Fibroblast of lung (primary cell): ENCODE measurements at regions not wholly inside any gene's neighbourhood (a gene's known extent, or its start where the extent isn't known, plus 50 kb on each side); places are given as distances from the start of the nearest gene placed in this dataset.
"Not testable (repeated sequence)": the region's sequence is repeated elsewhere in the genome, so short reads cannot be mapped to it uniquely, and the experiment has no call there.

Experiments used
- DNase-seq, 2 donors: peaks; one replicate each; pipeline versions ENCODE4 v3.0.0 to v3.0.0-alpha.2; 2010; ENCODE audit warnings: low read depth in 2 of 2
- H2AFZ ChIP-seq: 2 replicates; pipeline ENCODE4 v1.5.1; 2012; ENCODE audit warnings: low read length, control low read depth, inconsistent platforms
- H3K27ac ChIP-seq: 2 replicates; pipeline ENCODE4 v1.5.1; 2011; ENCODE audit warnings: low read length, control low read depth; ENCODE audit not compliant: insufficient read depth
- H3K27me3 ChIP-seq: 2 replicates; pipeline ENCODE4 v1.5.1; 2011; ENCODE audit warnings: mild to moderate bottlenecking, low read length; ENCODE audit not compliant: control insufficient read depth, insufficient read depth
- H3K36me3 ChIP-seq: 2 replicates; pipeline ENCODE4 v1.5.1; 2011; ENCODE audit warnings: low read length; ENCODE audit not compliant: control insufficient read depth, insufficient read depth
- H3K4me1 ChIP-seq: 2 replicates; pipeline ENCODE4 v1.5.1; 2011; ENCODE audit warnings: low read length; ENCODE audit not compliant: control insufficient read depth, insufficient read depth; ENCODE audit errors: extremely low read depth
- H3K4me2 ChIP-seq: 2 replicates; pipeline ENCODE4 v1.5.1; 2011; ENCODE audit warnings: low read length, control low read depth; ENCODE audit not compliant: insufficient read depth; ENCODE audit errors: extremely low read depth
- H3K4me3 ChIP-seq, 4 experiments: fragments of 200-600 bp in 1 of 4; sonication (generic) in 1 of 4; replicated peaks in 1 of 4; 2 replicates each; pipeline ENCODE4 v1.5.1; 2011 to 2016; ENCODE audit warnings: low read length in 4 of 4, low read depth in 3 of 4, mild to moderate bottlenecking in 3 of 4, control low read depth in 2 of 4, inconsistent platforms in 1 of 4, mixed read lengths in 1 of 4; ENCODE audit not compliant: insufficient read depth in 1 of 4; ENCODE audit errors: control extremely low read depth in 1 of 4
- H3K79me2 ChIP-seq: 2 replicates; pipeline ENCODE4 v1.5.1; 2012; ENCODE audit warnings: mild to moderate bottlenecking, low read length, inconsistent platforms; ENCODE audit not compliant: control insufficient read depth, insufficient read depth
- H3K9ac ChIP-seq: 2 replicates; pipeline ENCODE4 v1.5.1; 2011; ENCODE audit warnings: mild to moderate bottlenecking, low read length, control low read depth; ENCODE audit not compliant: insufficient read depth
- H3K9me3 ChIP-seq: 2 replicates; pipeline ENCODE4 v1.5.1; 2012; ENCODE audit warnings: low read depth, low read length; ENCODE audit not compliant: control insufficient read depth, insufficient read depth
- H4K20me1 ChIP-seq: 2 replicates; pipeline ENCODE4 v1.5.1; 2011; ENCODE audit warnings: low read length; ENCODE audit not compliant: control insufficient read depth, insufficient read depth; ENCODE audit errors: extremely low read depth
- EZH2 ChIP-seq: IDR thresholded peaks from 2 replicates; pipeline ENCODE4 v1.5.1; 2012; ENCODE audit warnings: low read length, control low read depth, mild to moderate bottlenecking; ENCODE audit errors: missing control alignments
- TF ChIP-seq, protein P1 (sequence below), 2 donors: IDR thresholded peaks in 1 of 2; conservative IDR thresholded peaks in 1 of 2; 1 replicate in 1 of 2; 2 replicates in 1 of 2; pipeline ENCODE4 v1.5.1; 2011 to 2012; ENCODE audit warnings: low read length in 2 of 2, control low read depth in 1 of 2, inconsistent platforms in 1 of 2, low read depth in 1 of 2, mild to moderate bottlenecking in 1 of 2

DNA sequence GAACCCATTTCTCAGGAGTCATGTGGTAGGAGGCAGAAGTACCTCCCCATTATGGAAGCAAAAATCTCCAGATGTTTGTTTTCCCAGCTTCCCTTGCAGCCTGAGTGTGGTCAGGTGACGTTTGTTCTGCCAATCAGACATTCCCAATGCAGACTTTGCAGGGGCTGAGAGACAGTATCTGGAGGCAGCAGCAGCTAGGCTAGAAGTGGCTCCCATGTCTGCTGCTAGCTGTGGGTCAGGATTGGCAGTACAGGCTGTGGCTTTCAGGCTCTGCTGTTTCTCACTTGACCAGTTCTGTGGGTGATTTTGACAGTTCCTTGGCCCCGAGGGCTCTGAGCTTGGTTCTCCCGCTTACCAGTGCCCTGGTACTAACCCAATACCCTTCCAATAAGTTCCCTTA is 58.6 kb upstream of the NBPF3 start:
- H4K20me1 ChIP-seq: no peaks in the 10 kb centered on the region
- H3K9me3 ChIP-seq: no peaks in the 10 kb centered on the region
- DNase-seq: no peak
- peaks cover 16% of the 10 kb centered on the region for H3K27me3 ChIP-seq
- no peak overlapping the region for H3K4me2 ChIP-seq
- H3K9ac ChIP-seq: no peak overlapping the region
- H2AFZ ChIP-seq: no peak overlapping the region
- H3K36me3 ChIP-seq: no peaks in the 10 kb centered on the region
- H3K79me2 ChIP-seq: no peaks in the 10 kb centered on the region
- no peak overlapping the region for H3K27ac ChIP-seq
- no peaks in the 10 kb centered on the region for H3K4me1 ChIP-seq
- no peak overlapping the region for H3K4me3 ChIP-seq
- TF ChIP-seq, protein P1, sequence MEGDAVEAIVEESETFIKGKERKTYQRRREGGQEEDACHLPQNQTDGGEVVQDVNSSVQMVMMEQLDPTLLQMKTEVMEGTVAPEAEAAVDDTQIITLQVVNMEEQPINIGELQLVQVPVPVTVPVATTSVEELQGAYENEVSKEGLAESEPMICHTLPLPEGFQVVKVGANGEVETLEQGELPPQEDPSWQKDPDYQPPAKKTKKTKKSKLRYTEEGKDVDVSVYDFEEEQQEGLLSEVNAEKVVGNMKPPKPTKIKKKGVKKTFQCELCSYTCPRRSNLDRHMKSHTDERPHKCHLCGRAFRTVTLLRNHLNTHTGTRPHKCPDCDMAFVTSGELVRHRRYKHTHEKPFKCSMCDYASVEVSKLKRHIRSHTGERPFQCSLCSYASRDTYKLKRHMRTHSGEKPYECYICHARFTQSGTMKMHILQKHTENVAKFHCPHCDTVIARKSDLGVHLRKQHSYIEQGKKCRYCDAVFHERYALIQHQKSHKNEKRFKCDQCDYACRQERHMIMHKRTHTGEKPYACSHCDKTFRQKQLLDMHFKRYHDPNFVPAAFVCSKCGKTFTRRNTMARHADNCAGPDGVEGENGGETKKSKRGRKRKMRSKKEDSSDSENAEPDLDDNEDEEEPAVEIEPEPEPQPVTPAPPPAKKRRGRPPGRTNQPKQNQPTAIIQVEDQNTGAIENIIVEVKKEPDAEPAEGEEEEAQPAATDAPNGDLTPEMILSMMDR (conservative IDR thresholded peaks at IDR 0.05 in 1 of 2, IDR thresholded peaks at IDR 0.05 in 1 of 2; ENCODE audit: low read depth in 1 of 2, low read length in 2 of 2): no peak
- TF ChIP-seq EZH2: no peak

DNA sequence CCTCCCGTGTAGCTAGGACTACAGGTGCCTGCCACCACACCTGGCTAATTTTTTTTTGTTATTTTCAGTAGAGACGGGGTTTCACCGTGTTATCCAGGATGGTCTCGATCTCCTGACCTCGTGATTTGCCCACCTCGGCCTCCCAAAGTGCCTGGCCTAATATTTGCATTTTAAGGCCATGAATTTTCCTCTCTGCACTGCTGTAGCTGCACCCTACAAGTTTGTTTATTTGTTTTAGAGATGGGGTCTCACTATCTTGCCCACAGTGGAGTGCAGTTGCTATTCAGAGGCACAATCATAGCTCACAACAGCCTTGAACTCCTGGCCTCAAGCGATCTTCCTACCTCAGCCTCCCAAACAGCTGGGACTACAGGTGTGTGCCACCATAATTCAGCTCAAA is 59.8 kb upstream of the NBPF3 start:
- H3K36me3 ChIP-seq, H3K27ac ChIP-seq, H3K79me2 ChIP-seq, DNase-seq, H4K20me1 ChIP-seq, H3K4me3 ChIP-seq, H2AFZ ChIP-seq, H3K4me2 ChIP-seq, H3K9ac ChIP-seq, H3K4me1 ChIP-seq, H3K9me3 ChIP-seq: not testable (repeated sequence)
- peaks cover 16% of the 10 kb centered on the region for H3K27me3 ChIP-seq

DNA sequence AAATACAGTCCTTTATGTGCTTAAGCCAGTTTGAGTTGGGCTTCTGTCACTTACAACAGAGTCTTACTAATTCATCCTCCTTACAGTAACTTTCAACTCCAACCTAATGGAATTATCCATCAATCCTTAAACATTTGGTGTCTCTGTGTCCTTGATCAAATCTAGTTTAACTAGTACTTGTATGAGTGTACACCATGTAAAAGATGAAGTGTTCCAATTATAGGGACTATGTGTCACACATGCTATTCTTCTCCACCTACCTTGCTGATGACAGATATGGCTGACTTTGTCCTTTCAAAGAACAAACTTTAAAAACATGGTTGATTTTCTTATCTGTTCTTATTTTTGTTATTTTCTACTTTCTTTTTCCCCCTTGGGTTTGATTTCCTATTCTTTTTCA is 60.4 kb upstream of the NBPF3 start:
- Histone ChIP-seq H4K20me1 (no peaks in the 10 kb centered on the region), H3K79me2 (no peaks in the 10 kb centered on the region), H3K27ac (no peak overlapping the region), H3K9ac (no peak overlapping the region), H2AFZ (no peak overlapping the region), H3K36me3 (no peaks in the 10 kb centered on the region), H3K4me2 (no peak overlapping the region), H3K9me3 (no peaks in the 10 kb centered on the region), H3K27me3 (peaks cover 16% of the 10 kb centered on the region), H3K4me3 (no peak overlapping the region), H3K4me1 (no peaks in the 10 kb centered on the region)
- TF ChIP-seq, protein P1 (conservative IDR thresholded peaks at IDR 0.05 in 1 of 2, IDR thresholded peaks at IDR 0.05 in 1 of 2; ENCODE audit: low read depth in 1 of 2, low read length in 2 of 2): no peak
- TF ChIP-seq EZH2: no peak
- DNase-seq: no peak
